ENCODE measurements at regions not wholly inside any gene's neighbourhood (a gene's known extent, or its start where the extent isn't known, plus 50 kb on each side); places are given as distances from the start of the nearest gene placed in this dataset.

- TF ChIP-seq CTCF (IDR thresholded peaks at IDR 0.05), result no peak
- TF ChIP-seq POLR2A (IDR thresholded peaks at IDR 0.05), result no peak
- TF ChIP-seq EP300 (IDR thresholded peaks at IDR 0.05), result no peak
These were observed 184.4 kb upstream of the SLC39A10 start for GRCh38 chr2:195472501-195473234.

Measured in sigmoid colon (tissue), 4 donors.